ENCODE measurements at regions not wholly inside any gene's neighbourhood (a gene's known extent, or its start where the extent isn't known, plus 50 kb on each side); places are given as distances from the start of the nearest gene placed in this dataset.

DNA sequence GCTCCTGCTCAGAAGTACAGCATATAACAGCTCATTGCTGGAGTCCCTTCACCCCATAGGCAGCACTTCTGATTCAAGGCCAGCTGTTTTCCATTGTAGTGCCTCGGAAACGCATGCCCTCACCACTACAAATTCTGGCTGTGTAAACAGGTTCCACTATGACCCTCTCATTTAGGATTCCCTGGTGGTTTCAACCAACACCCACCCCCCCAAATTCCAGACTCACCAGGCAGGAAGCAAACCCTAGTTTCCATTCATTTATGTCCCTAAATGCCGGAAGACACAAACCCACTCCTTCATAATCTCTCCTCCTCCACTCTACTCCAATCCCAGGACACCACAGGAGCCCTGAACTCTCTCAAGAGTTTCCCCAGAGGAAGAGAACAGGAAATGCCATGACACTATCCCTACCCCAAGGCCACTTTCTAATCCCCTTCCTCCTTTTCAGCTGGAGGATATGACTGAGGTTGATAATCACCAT is 75.9 kb upstream of the TMPO start:
- H3K4me3 ChIP-seq (ENCODE audit: low read depth, low read length), result no peak overlapping the region
- no peak for DNase-seq (ENCODE audit: low read depth)
- TF ChIP-seq, protein P1, sequence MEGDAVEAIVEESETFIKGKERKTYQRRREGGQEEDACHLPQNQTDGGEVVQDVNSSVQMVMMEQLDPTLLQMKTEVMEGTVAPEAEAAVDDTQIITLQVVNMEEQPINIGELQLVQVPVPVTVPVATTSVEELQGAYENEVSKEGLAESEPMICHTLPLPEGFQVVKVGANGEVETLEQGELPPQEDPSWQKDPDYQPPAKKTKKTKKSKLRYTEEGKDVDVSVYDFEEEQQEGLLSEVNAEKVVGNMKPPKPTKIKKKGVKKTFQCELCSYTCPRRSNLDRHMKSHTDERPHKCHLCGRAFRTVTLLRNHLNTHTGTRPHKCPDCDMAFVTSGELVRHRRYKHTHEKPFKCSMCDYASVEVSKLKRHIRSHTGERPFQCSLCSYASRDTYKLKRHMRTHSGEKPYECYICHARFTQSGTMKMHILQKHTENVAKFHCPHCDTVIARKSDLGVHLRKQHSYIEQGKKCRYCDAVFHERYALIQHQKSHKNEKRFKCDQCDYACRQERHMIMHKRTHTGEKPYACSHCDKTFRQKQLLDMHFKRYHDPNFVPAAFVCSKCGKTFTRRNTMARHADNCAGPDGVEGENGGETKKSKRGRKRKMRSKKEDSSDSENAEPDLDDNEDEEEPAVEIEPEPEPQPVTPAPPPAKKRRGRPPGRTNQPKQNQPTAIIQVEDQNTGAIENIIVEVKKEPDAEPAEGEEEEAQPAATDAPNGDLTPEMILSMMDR (conservative IDR thresholded peaks at IDR 0.05; ENCODE audit: low read depth, low read length), result no peak

DNA sequence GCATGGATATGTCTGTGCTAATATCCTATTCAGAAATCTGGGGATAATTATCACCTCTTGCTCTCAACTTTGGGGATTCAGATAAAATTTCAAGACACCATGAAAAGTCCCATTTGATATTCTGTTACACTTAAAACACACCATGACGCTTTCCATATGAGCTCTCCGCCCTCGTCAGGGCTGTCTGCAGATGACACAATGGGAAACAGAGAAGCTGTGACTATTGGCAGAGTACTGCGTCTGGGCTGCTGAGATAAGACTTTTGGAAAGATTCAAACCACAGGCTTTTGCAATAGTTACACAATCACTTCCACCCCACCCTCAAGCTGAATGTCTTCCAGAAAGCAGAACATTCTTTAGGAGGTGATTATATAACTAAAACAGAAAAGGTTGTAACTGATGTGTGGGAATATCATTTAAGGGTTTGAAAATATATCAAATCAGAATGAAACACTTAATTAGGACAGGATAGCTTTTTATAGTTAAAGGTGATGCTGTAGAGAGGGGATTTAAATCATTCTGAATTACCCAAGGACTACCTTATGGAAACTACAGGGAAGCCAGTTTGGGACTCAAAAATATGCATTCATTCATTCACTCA is 75.3 kb upstream of the TMPO start:
- peak; percentile 31 for DNase-seq (ENCODE audit: low read depth)
- TF ChIP-seq, protein P1 (conservative IDR thresholded peaks at IDR 0.05; ENCODE audit: low read depth, low read length), result no peak
- no peak overlapping the region for H3K4me3 ChIP-seq (ENCODE audit: low read depth, low read length)

DNA sequence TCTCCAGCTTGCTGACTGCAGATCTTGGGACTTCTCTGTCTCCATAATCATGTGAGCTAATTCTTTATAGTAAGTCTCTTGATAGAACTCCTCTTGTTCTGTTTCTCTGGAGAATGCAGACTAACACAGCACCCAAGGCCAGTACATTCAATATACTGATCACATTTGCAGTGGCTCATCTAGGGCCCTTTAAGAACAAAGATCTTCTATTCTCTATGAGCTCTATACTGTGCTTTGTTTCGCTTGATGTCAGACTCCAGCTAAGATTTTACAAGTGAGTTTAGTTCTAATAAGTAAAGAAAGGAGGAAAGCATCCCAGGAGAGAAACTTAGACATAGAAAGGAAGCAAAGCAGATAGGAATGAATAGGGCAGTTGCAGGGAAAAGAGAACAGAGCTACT is 69.3 kb upstream of the TMPO start:
- DNase-seq (ENCODE audit: low read depth), result no peak
- TF ChIP-seq, protein P1 (conservative IDR thresholded peaks at IDR 0.05; ENCODE audit: low read depth, low read length), result no peak
- no peak overlapping the region for H3K4me3 ChIP-seq (ENCODE audit: low read depth, low read length)

DNA sequence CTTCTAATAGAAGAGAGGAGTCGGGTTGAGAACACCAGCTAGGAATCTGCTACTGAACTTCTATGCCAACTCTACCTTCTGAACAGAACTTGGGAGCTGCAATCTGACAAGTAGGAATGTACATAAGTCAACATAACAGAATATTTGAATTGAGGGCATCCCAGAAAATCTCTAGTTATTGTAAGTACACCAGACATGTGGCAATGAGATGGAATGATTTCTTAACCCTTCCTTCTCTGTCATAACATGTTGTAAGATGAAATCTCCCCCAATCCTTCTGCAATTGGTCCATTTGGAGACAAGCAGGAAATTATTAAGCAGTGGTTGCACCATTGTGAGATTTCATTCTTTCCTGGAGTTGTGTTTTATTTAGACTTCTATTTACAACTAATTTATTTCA is 68.7 kb upstream of the TMPO start:
- TF ChIP-seq, protein P1 (conservative IDR thresholded peaks at IDR 0.05; ENCODE audit: low read depth, low read length), result no peak
- no peak overlapping the region for H3K4me3 ChIP-seq (ENCODE audit: low read depth, low read length)
- no peak for DNase-seq (ENCODE audit: low read depth)

DNA sequence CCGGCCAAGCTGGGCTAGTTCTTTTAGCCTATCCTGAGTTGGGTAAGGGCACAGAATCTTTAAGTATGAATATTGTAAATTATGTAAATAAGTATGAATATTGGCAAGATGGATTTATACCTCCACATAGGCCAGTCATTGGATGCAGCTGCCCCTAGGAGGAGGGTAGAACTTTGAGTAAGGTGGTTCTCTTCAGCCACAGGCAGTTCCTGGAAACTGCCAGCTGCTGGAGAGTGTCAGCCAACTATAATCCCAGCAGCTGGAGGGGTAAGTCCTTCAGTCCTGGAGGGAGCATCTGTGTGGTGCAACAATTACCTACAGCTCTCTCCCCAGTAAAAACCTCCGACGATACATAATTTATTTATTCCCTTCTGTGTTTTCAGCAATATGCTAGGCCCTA is 65.8 kb upstream of the TMPO start:
- H3K4me3 ChIP-seq (ENCODE audit: low read depth, low read length), result no peak overlapping the region
- no peak for DNase-seq (ENCODE audit: low read depth)
- TF ChIP-seq, protein P1 (conservative IDR thresholded peaks at IDR 0.05; ENCODE audit: low read depth, low read length), result no peak

DNA sequence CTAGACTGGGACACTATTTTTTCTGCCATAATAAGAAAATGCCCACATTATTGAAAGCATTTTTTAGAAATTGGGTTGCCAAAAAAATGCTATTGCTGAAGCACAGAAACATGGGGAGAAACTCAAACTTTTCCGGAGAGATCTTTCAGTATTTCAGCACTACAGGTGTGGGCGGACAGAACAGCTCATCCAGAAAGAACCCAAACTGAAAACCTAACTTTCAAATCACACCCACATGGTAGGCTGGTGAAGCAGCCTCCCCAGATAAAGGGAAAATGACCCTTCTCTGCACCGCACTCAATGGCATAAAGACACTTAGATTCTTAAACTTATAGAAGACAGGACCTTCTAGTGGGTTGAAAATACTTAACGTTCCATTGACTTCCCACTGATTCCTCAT is 62.3 kb upstream of the TMPO start:
- DNase-seq (ENCODE audit: low read depth), result no peak
- TF ChIP-seq, protein P1 (conservative IDR thresholded peaks at IDR 0.05; ENCODE audit: low read depth, low read length), result no peak
- H3K4me3 ChIP-seq (ENCODE audit: low read depth, low read length), result no peak overlapping the region

DNA sequence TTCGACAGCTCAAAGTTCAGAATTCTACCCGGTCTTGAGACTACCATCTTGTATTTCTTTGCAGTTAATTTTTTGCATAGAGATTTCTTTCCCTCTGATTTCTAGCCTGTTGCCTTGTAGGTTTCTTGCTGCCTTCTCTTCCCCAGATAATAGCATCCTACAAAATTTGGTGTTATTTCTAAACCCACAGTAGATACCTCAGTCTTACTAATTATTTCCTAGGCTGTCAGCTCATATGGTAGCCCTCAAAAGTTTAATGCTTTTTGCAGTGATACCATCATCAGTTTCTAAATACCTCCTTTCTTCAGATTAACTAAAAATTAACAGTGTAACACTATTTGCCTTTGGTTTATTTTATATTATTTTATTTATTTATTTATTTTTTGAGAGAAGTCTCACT is 61.9 kb upstream of the TMPO start:
- TF ChIP-seq, protein P1 (conservative IDR thresholded peaks at IDR 0.05; ENCODE audit: low read depth, low read length), result no peak
- DNase-seq (ENCODE audit: low read depth), result no peak
- H3K4me3 ChIP-seq (ENCODE audit: low read depth, low read length), result no peak overlapping the region

Measured in epithelial cell of proximal tubule (primary cell).